ENCODE measurements at regions not wholly inside any gene's neighbourhood (a gene's known extent, or its start where the extent isn't known, plus 50 kb on each side); places are given as distances from the start of the nearest gene placed in this dataset.

GRCh38 chr2:82256288-82256687 lies 1951.7 kb upstream of the LRRTM1 start:
- Mint-ChIP-seq H3K36me3 (ENCODE audit: low read depth) (no peaks in the 10 kb centered on the region), H3K4me1 (ENCODE audit: low read depth) (no peaks in the 10 kb centered on the region), H3K27ac (no peak overlapping the region), H3K27me3 (ENCODE audit: low read depth) (no peaks in the 10 kb centered on the region), H3K4me3 (no peak overlapping the region), H3K9me3 (ENCODE audit: insufficient read depth) (peaks cover 46% of the 10 kb centered on the region)
- DNase-seq: no peak
- ChIA-PET POLR2A (no interaction called here), CTCF (interaction anchor here (0.6 kb wide), 1 partner anchor 11 kb away, joined by 3 read pairs; no protein-coding TSS in a partner anchor)
- ATAC-seq: no peak

GRCh38 chr2:82254728-82255127 lies 1950.2 kb upstream of the LRRTM1 start:
- H3K4me3 Mint-ChIP-seq: no peak overlapping the region
- POLR2A ChIA-PET: no interaction called here
- CTCF ChIA-PET: no interaction called here
- ATAC-seq (no peak), DNase-seq (no peak)
- no peaks in the 10 kb centered on the region for H3K4me1 Mint-ChIP-seq (ENCODE audit: low read depth)
- H3K27ac Mint-ChIP-seq: no peak overlapping the region
- peaks cover 44% of the 10 kb centered on the region for H3K9me3 Mint-ChIP-seq (ENCODE audit: insufficient read depth)
- H3K36me3 Mint-ChIP-seq (ENCODE audit: low read depth): no peaks in the 10 kb centered on the region
- no peaks in the 10 kb centered on the region for H3K27me3 Mint-ChIP-seq (ENCODE audit: low read depth)

GRCh38 chr2:82246220-82246775 lies 1941.7 kb upstream of the LRRTM1 start:
- POLR2A ChIA-PET: no interaction called here
- no peak for ATAC-seq
- no peaks in the 10 kb centered on the region for H3K27me3 Mint-ChIP-seq (ENCODE audit: low read depth)
- DNase-seq: no peak
- H3K4me1 Mint-ChIP-seq (ENCODE audit: low read depth): no peaks in the 10 kb centered on the region
- no peak overlapping the region for H3K27ac Mint-ChIP-seq
- H3K9me3 Mint-ChIP-seq (ENCODE audit: insufficient read depth): peaks cover 1% of the 10 kb centered on the region
- no peak overlapping the region for H3K4me3 Mint-ChIP-seq
- CTCF ChIA-PET: no interaction called here
- H3K36me3 Mint-ChIP-seq (ENCODE audit: low read depth): no peaks in the 10 kb centered on the region

GRCh38 chr2:82239176-82239575 lies 1934.6 kb upstream of the LRRTM1 start:
- ATAC-seq: no peak
- no peaks in the 10 kb centered on the region for H3K36me3 Mint-ChIP-seq (ENCODE audit: low read depth)
- CTCF ChIA-PET: no interaction called here
- no peak overlapping the region for H3K27ac Mint-ChIP-seq
- H3K4me3 Mint-ChIP-seq: no peak overlapping the region
- H3K27me3 Mint-ChIP-seq (ENCODE audit: low read depth): no peaks in the 10 kb centered on the region
- H3K4me1 Mint-ChIP-seq (ENCODE audit: low read depth): no peaks in the 10 kb centered on the region
- peaks cover 6% of the 10 kb centered on the region for H3K9me3 Mint-ChIP-seq (ENCODE audit: insufficient read depth)
- POLR2A ChIA-PET: no interaction called here
- no peak for DNase-seq

GRCh38 chr2:82237994-82238662 lies 1933.6 kb upstream of the LRRTM1 start:
- ChIA-PET POLR2A (no interaction called here), CTCF (no interaction called here)
- Mint-ChIP-seq H3K27me3 (ENCODE audit: low read depth) (no peaks in the 10 kb centered on the region), H3K27ac (no peak overlapping the region), H3K9me3 (ENCODE audit: insufficient read depth) (peaks cover 9% of the 10 kb centered on the region), H3K4me1 (ENCODE audit: low read depth) (no peaks in the 10 kb centered on the region), H3K36me3 (ENCODE audit: low read depth) (no peaks in the 10 kb centered on the region), H3K4me3 (no peak overlapping the region)
- no peak for DNase-seq
- ATAC-seq: no peak

- Mint-ChIP-seq H3K9me3 (ENCODE audit: insufficient read depth) (peaks cover 12% of the 10 kb centered on the region), H3K27ac (no peak overlapping the region), H3K27me3 (ENCODE audit: low read depth) (no peaks in the 10 kb centered on the region), H3K36me3 (ENCODE audit: low read depth) (no peaks in the 10 kb centered on the region), H3K4me1 (ENCODE audit: low read depth) (no peaks in the 10 kb centered on the region), H3K4me3 (no peak overlapping the region)
- ATAC-seq (no peak), DNase-seq (no peak)
- CTCF ChIA-PET: no interaction called here
- POLR2A ChIA-PET: no interaction called here
Measured at GRCh38 chr2:82234283-82234874, 1929.8 kb upstream of the LRRTM1 start.

- ChIA-PET POLR2A (no interaction called here), CTCF (no interaction called here)
- Mint-ChIP-seq H3K36me3 (ENCODE audit: low read depth) (no peaks in the 10 kb centered on the region), H3K27me3 (ENCODE audit: low read depth) (no peaks in the 10 kb centered on the region), H3K4me1 (ENCODE audit: low read depth) (no peaks in the 10 kb centered on the region), H3K27ac (no peak overlapping the region), H3K9me3 (ENCODE audit: insufficient read depth) (peaks cover 12% of the 10 kb centered on the region), H3K4me3 (no peak overlapping the region)
- ATAC-seq: no peak
- no peak for DNase-seq
Measured at GRCh38 chr2:82233806-82234205, 1929.3 kb upstream of the LRRTM1 start.

- no peak for ATAC-seq
- Mint-ChIP-seq H3K9me3 (ENCODE audit: insufficient read depth) (peaks cover 9% of the 10 kb centered on the region), H3K4me1 (ENCODE audit: low read depth) (no peaks in the 10 kb centered on the region), H3K27ac (no peak overlapping the region), H3K27me3 (ENCODE audit: low read depth) (no peaks in the 10 kb centered on the region), H3K4me3 (no peak overlapping the region), H3K36me3 (ENCODE audit: low read depth) (no peaks in the 10 kb centered on the region)
- ChIA-PET POLR2A (no interaction called here), CTCF (no interaction called here)
- no peak for DNase-seq
Measured at GRCh38 chr2:82230406-82230805, 1925.9 kb upstream of the LRRTM1 start.

GRCh38 chr2:82226441-82226840 lies 1921.9 kb upstream of the LRRTM1 start:
- ChIA-PET POLR2A (no interaction called here), CTCF (no interaction called here)
- no peaks in the 10 kb centered on the region for H3K27me3 Mint-ChIP-seq (ENCODE audit: low read depth)
- H3K9me3 Mint-ChIP-seq (ENCODE audit: insufficient read depth): peaks cover 12% of the 10 kb centered on the region
- H3K27ac Mint-ChIP-seq: no peak overlapping the region
- ATAC-seq: no peak
- no peak overlapping the region for H3K4me3 Mint-ChIP-seq
- H3K4me1 Mint-ChIP-seq (ENCODE audit: low read depth): no peaks in the 10 kb centered on the region
- H3K36me3 Mint-ChIP-seq (ENCODE audit: low read depth): no peaks in the 10 kb centered on the region
- DNase-seq: no peak

GRCh38 chr2:82224301-82224940 lies 1919.9 kb upstream of the LRRTM1 start:
- Mint-ChIP-seq H3K27me3 (ENCODE audit: low read depth) (no peaks in the 10 kb centered on the region), H3K36me3 (ENCODE audit: low read depth) (no peaks in the 10 kb centered on the region), H3K9me3 (ENCODE audit: insufficient read depth) (peaks cover 14% of the 10 kb centered on the region), H3K4me3 (no peak overlapping the region), H3K27ac (no peak overlapping the region), H3K4me1 (ENCODE audit: low read depth) (no peaks in the 10 kb centered on the region)
- no peak for DNase-seq
- ChIA-PET CTCF (no interaction called here), POLR2A (no interaction called here)
- ATAC-seq: no peak

- peaks cover 28% of the 10 kb centered on the region for H3K9me3 Mint-ChIP-seq (ENCODE audit: insufficient read depth)
- no peaks in the 10 kb centered on the region for H3K36me3 Mint-ChIP-seq (ENCODE audit: low read depth)
- DNase-seq: no peak
- CTCF ChIA-PET: no interaction called here
- no peak overlapping the region for H3K4me3 Mint-ChIP-seq
- no peak for ATAC-seq
- H3K4me1 Mint-ChIP-seq (ENCODE audit: low read depth): no peaks in the 10 kb centered on the region
- POLR2A ChIA-PET: no interaction called here
- H3K27ac Mint-ChIP-seq: no peak overlapping the region
- H3K27me3 Mint-ChIP-seq (ENCODE audit: low read depth): no peaks in the 10 kb centered on the region
Measured at GRCh38 chr2:82215212-82215611, 1910.7 kb upstream of the LRRTM1 start.

GRCh38 chr2:82199493-82199852 lies 1894.9 kb upstream of the LRRTM1 start:
- Mint-ChIP-seq H3K27me3 (ENCODE audit: low read depth) (no peaks in the 10 kb centered on the region), H3K4me3 (no peak overlapping the region), H3K9me3 (ENCODE audit: insufficient read depth) (peaks cover 26% of the 10 kb centered on the region), H3K27ac (no peak overlapping the region), H3K4me1 (ENCODE audit: low read depth) (no peaks in the 10 kb centered on the region), H3K36me3 (ENCODE audit: low read depth) (no peaks in the 10 kb centered on the region)
- no peak for ATAC-seq
- CTCF ChIA-PET: no interaction called here
- no peak for DNase-seq
- POLR2A ChIA-PET: no interaction called here

Measured in activated CD8-positive, alpha-beta T cell treated with anti-CD3 and anti-CD28 coated beads, Interleukin-2, amount 10 ng/mL, durations not matched to agents 7 days and 5 days (primary cell).